K562 (cell line): ENCODE measurements at regions not wholly inside any gene's neighbourhood (a gene's known extent, or its start where the extent isn't known, plus 50 kb on each side); places are given as distances from the start of the nearest gene placed in this dataset.
A peak's percentile ranks its signal among the peaks of the same experiment; 100 is the strongest.

Experiments used
- ATAC-seq: fragments of 200-7000 bp; cut with Tn5 transposase; 3 replicates; pipeline ENCODE4 v1.9.1; 2020; ENCODE audit warnings: moderate library complexity
- BruUV-seq: library from RNA; stranded (reverse); fragments of 400-500 nt; replicated peaks from 2 replicates; lab custom pipeline; 2021; lab: Mats Ljungman, UMichigan
- CTCF ChIA-PET: fragments of 300-600 bp; formaldehyde crosslinking; extraction: SDS; loops from one replicate; lab custom pipeline; 2021; ENCODE audit warnings: low intra/inter-chr PET ratio; lab: Yijun Ruan, JAX
- POLR2A ChIA-PET: fragments of 300-600, 350-650 bp; sonication (Branson Sonifier 250); formaldehyde crosslinking; extraction: SDS; loops from one replicate; lab custom pipeline; 2021; ENCODE audit warnings: antibody characterized with exemption, inconsistent platforms; lab: Yijun Ruan, JAX
- DNase-seq, 4 experiments: peaks; one replicate each; pipeline versions ENCODE4 v3.0.0 to v3.0.0-alpha.2; 2011 to 2018; ENCODE audit warnings: low spot score in 3 of 4, mixed read lengths in 3 of 4; ENCODE audit errors: extremely low read depth in 1 of 4
- FAIRE-seq: peaks from 2 replicates; lab custom pipeline; 2011; peaks lifted over from hg19 to GRCh38; lab: Jason Lieb, UNC
- H2AFZ ChIP-seq: 2 replicates; pipeline ENCODE4 v1.6.0; 2011; ENCODE audit warnings: low read depth, low read length, control low read depth, inconsistent platforms
- H3K27ac ChIP-seq: fragments of 200-600 bp; 3 replicates; pipeline ENCODE4 v1.8.0; 2011; ENCODE audit warnings: low read depth, mild to moderate bottlenecking, control low read depth, inconsistent platforms, low read length, moderate library complexity, mixed read lengths; ENCODE audit errors: extremely low read depth
- H3K27me3 ChIP-seq, 2 experiments: fragments of 300-600 bp in 1 of 2; 2 replicates in 1 of 2; 3 replicates in 1 of 2; pipeline versions ENCODE4 v1.6.0 to v1.8.0; 2011; ENCODE audit warnings: inconsistent platforms in 2 of 2, low read length in 2 of 2, mild to moderate bottlenecking in 1 of 2, mixed read lengths in 1 of 2, moderate library complexity in 1 of 2; ENCODE audit not compliant: control insufficient read depth in 2 of 2, insufficient read depth in 2 of 2
- H3K36me3 ChIP-seq: fragments of 300-600 bp; 3 replicates; pipeline ENCODE4 v1.8.0; 2011; ENCODE audit warnings: mild to moderate bottlenecking, low read length, inconsistent platforms; ENCODE audit not compliant: control insufficient read depth, insufficient read depth
- H3K4me1 ChIP-seq, 2 experiments: fragments of 200-600 bp in 1 of 2; replicated peaks in 1 of 2; 2 replicates in 1 of 2; 3 replicates in 1 of 2; pipeline versions ENCODE4 v1.5.1 to v1.8.0; 2011; ENCODE audit warnings: inconsistent platforms in 2 of 2, low read length in 2 of 2, mild to moderate bottlenecking in 1 of 2, mixed read lengths in 1 of 2, moderate library complexity in 1 of 2; ENCODE audit not compliant: control insufficient read depth in 2 of 2, insufficient read depth in 2 of 2
- H3K4me2 ChIP-seq: 2 replicates; pipeline ENCODE4 v1.6.1; 2011; ENCODE audit warnings: low read length, control low read depth, inconsistent platforms, mixed read lengths; ENCODE audit not compliant: insufficient read depth
- H3K4me3 ChIP-seq: fragments of 200-600 bp; sonication (generic), shearing (Covaris generic); 2 replicates; pipeline ENCODE4 v1.5.1; 2016; ENCODE audit warnings: control low read depth, inconsistent platforms
- H3K79me2 ChIP-seq: fragments of 200-600 bp; 3 replicates; pipeline ENCODE4 v1.8.0; 2011; ENCODE audit warnings: low read length, inconsistent platforms; ENCODE audit not compliant: control insufficient read depth, insufficient read depth
- H3K9ac ChIP-seq, 2 experiments: 2 replicates each; pipeline versions ENCODE4 v1.6.0 to v1.6.1; 2011; ENCODE audit warnings: low read depth in 2 of 2, low read length in 2 of 2, control low read depth in 1 of 2, inconsistent platforms in 1 of 2, mild to moderate bottlenecking in 1 of 2, mixed read lengths in 1 of 2; ENCODE audit not compliant: insufficient read depth in 1 of 2
- H3K9me1 ChIP-seq: one replicate; pipeline ENCODE4 v1.6.0; 2011; ENCODE audit warnings: inconsistent platforms, mild to moderate bottlenecking, low read length, moderate library complexity; ENCODE audit not compliant: control insufficient read depth, insufficient read depth
- H3K9me3 ChIP-seq: replicated peaks from 2 replicates; pipeline ENCODE4 v1.5.1; 2011; ENCODE audit warnings: low read depth, low read length, inconsistent platforms; ENCODE audit not compliant: control insufficient read depth, insufficient read depth
- H4K20me1 ChIP-seq: replicated peaks from 2 replicates; pipeline ENCODE4 v1.6.1; 2011; ENCODE audit warnings: low read length, inconsistent platforms, mixed read lengths; ENCODE audit not compliant: control insufficient read depth, insufficient read depth
- CTCF ChIP-seq, 3 experiments: IDR thresholded peaks in 2 of 3; conservative IDR thresholded peaks in 1 of 3; 2 replicates each; pipeline ENCODE4 v1.5.1; 2011 to 2012; ENCODE audit warnings: low read length in 3 of 3, mild to moderate bottlenecking in 3 of 3, control low read depth in 2 of 3, improper control_type of control experiment in 1 of 3, inconsistent platforms in 1 of 3, low read depth in 1 of 3, mixed read lengths in 1 of 3, moderate library complexity in 1 of 3; ENCODE audit not compliant: insufficient read depth in 2 of 3
- RAD21 ChIP-seq, 2 experiments: fragments of 250-450 bp in 1 of 2; fragments of 450-650 bp in 1 of 2; sonication (Bioruptor Pico) in 1 of 2; formaldehyde crosslinking in 1 of 2; IDR thresholded peaks in 1 of 2; conservative IDR thresholded peaks in 1 of 2; 2 replicates each; pipeline versions ENCODE4 v1.4.0 to v1.8.0; 2020 to 2022; ENCODE audit warnings: mild to moderate bottlenecking in 2 of 2, moderate library complexity in 1 of 2
- REST ChIP-seq, 2 experiments: fragments of 450-650 bp; formaldehyde crosslinking in 1 of 2; IDR thresholded peaks; 2 replicates each; pipeline versions ENCODE4 v1.4.0 to v1.6.1; 2014 to 2020; ENCODE audit warnings: mild to moderate bottlenecking in 2 of 2, borderline replicate concordance in 1 of 2, low read depth in 1 of 2
- SMC3 ChIP-seq: conservative IDR thresholded peaks from 2 replicates; pipeline ENCODE4 v1.6.1; 2011; ENCODE audit warnings: low read depth, low read length, improper control_type of control experiment; ENCODE audit not compliant: insufficient read depth
- ZNF282 ChIP-seq: sonication (generic); formaldehyde crosslinking; IDR thresholded peaks from 2 replicates; pipeline ENCODE4 v1.8.1; 2023; ENCODE audit warnings: missing genetic modification reagents
- ZNF77 ChIP-seq: fragments of 250-450 bp; sonication (Bioruptor Pico); IDR thresholded peaks from 2 replicates; pipeline ENCODE4 v1.5.0; 2020
- WGBS: fragments of 100-300 bp; shearing (Covaris generic); methylation state at CpG from one replicate; pipeline ENCODE4 v1.1.6; 2016; ENCODE audit warnings: low coverage, mixed read lengths; ENCODE audit not compliant: insufficient coverage; ENCODE audit errors: missing lambda C conversion rate; 5-methylcytosine and 5-hydroxymethylcytosine counted together
- in situ Hi-C: fragments of 300-500 bp; cut with MboI; formaldehyde crosslinking; loops from 4 replicates; pipeline ENCODE4 v1.15.0; 2018; ENCODE audit warnings: inconsistent platforms, mixed read lengths
- intact Hi-C: fragments of 100-400 bp; cut with micrococcal nuclease; formaldehyde crosslinking; loops from 2 replicates; pipeline ENCODE4 v1.14.2; 2022

GRCh38 chr1:219317762-219318353 lies 144.2 kb downstream of the LYPLAL1 start:
- ChIA-PET POLR2A (interaction anchor here (1.0 kb wide), 1 partner anchor 847 kb away, joined by 3 read pairs; no protein-coding TSS in a partner anchor), CTCF (interaction anchor here (0.8 kb wide), 1 partner anchor 113 kb away, joined by 3 read pairs; no protein-coding TSS in a partner anchor)
- no peaks in the 10 kb centered on the region for H4K20me1 ChIP-seq
- H2AFZ ChIP-seq: no peak overlapping the region
- FAIRE-seq: no peak
- H3K79me2 ChIP-seq: no peaks in the 10 kb centered on the region
- no peak overlapping the region for H3K4me3 ChIP-seq
- peak; percentile 49 to 50 (median 50); a peak in 5 of 6 replicates for TF ChIP-seq CTCF (IDR thresholded peaks at IDR 0.05 in 2 of 3, conservative IDR thresholded peaks at IDR 0.05 in 1 of 3; ENCODE audit: insufficient read depth in 2 of 3, low read depth in 1 of 3, low read length in 3 of 3)
- TF ChIP-seq ZNF77: no peak
- peak; percentile 51 to 78 for TF ChIP-seq RAD21 (CRISPR knock-in tag; conservative IDR thresholded peaks at IDR 0.05 in 1 of 2, IDR thresholded peaks at IDR 0.05 in 1 of 2)
- peak; percentile 35; the same call in 1 of the 2 replicates for TF ChIP-seq REST (IDR thresholded peaks at IDR 0.05; ENCODE audit: borderline replicate concordance)
- TF ChIP-seq REST (CRISPR knock-in tag; IDR thresholded peaks at IDR 0.05; ENCODE audit: low read depth): no peak
- TF ChIP-seq ZNF282 (CRISPR knock-in tag): no peak
- TF ChIP-seq SMC3: peak; percentile 58
- 0% methylated on average over 3 of the region's 3 CpGs for WGBS
- no TSS peak for BruUV-seq
- intact Hi-C loops (no loop called here), in situ Hi-C loops (no loop called here)
- peak in 2 of 4 experiments; percentile 18 to 40 for DNase-seq
- no peaks in the 10 kb centered on the region for H3K9me3 ChIP-seq
- ATAC-seq: peak; percentile 92
- H3K27me3 ChIP-seq: no peaks in the 10 kb centered on the region
- H3K9ac ChIP-seq: no peak overlapping the region
- no peak overlapping the region for H3K27ac ChIP-seq
- no peak overlapping the region for H3K4me2 ChIP-seq
- no peaks in the 10 kb centered on the region for H3K9me1 ChIP-seq
- no peaks in the 10 kb centered on the region for H3K36me3 ChIP-seq
- no peaks in the 10 kb centered on the region for H3K4me1 ChIP-seq
